Myocyte (in vitro differentiated cells): ENCODE measurements at regions not wholly inside any gene's neighbourhood (a gene's known extent, or its start where the extent isn't known, plus 50 kb on each side); places are given as distances from the start of the nearest gene placed in this dataset.

Experiments
- DNase-seq: peaks from one replicate; pipeline ENCODE4 v3.0.0-alpha.2; 2012; ENCODE audit warnings: low read depth

GRCh38 chr11:31863170-31863832 is 52.2 kb upstream of the PAX6 start:
- DNase-seq = no peak

GRCh38 chr11:31861011-31861410 is 49.9 kb upstream of the PAX6 start:
- DNase-seq = no peak
